PFSK-1 (cell line): ENCODE measurements at regions not wholly inside any gene's neighbourhood (a gene's known extent, or its start where the extent isn't known, plus 50 kb on each side); places are given as distances from the start of the nearest gene placed in this dataset.

Experiments
- SIN3A ChIP-seq: IDR thresholded peaks from 2 replicates; pipeline ENCODE4 v1.6.1; 2012; ENCODE audit warnings: mild to moderate bottlenecking, low read length, moderate library complexity, borderline replicate concordance; ENCODE audit not compliant: insufficient read depth
- TAF1 ChIP-seq: IDR thresholded peaks from 2 replicates; pipeline ENCODE4 v1.6.1; 2012; ENCODE audit warnings: low read length, control low read depth, borderline replicate concordance; ENCODE audit not compliant: insufficient read depth

- TF ChIP-seq TAF1 (no peak), SIN3A (no peak)
These were observed 246.0 kb downstream of the KDM5D start for GRCh38 chrY:19498556-19498955.
